Sigmoid colon (tissue), 6 donors: ENCODE measurements at regions not wholly inside any gene's neighbourhood (a gene's known extent, or its start where the extent isn't known, plus 50 kb on each side); places are given as distances from the start of the nearest gene placed in this dataset.

Experiments used
- DNase-seq: peaks from one replicate; pipeline ENCODE4 v3.0.0-alpha.2; 2019
- H3K27ac ChIP-seq, 4 donors: fragments of 200-600 bp; sonication (generic); one replicate each; pipeline ENCODE4 v1.5.1; 2016 to 2019; ENCODE audit warnings: mild to moderate bottlenecking in 1 of 4
- H3K27me3 ChIP-seq, 3 donors: fragments of 200-600 bp; sonication (generic); one replicate each; pipeline ENCODE4 v1.5.1; 2019; ENCODE audit warnings: mild to moderate bottlenecking in 1 of 3
- H3K36me3 ChIP-seq, 4 donors: fragments of 200-600 bp; sonication (generic); one replicate each; pipeline ENCODE4 v1.5.1; 2016 to 2019
- H3K4me1 ChIP-seq, 4 donors: fragments of 200-600 bp; sonication (generic); one replicate each; pipeline ENCODE4 v1.5.1; 2017 to 2019
- H3K4me3 ChIP-seq, 4 donors: fragments of 200-600 bp; sonication (generic); one replicate each; pipeline ENCODE4 v1.5.1; 2017 to 2019; ENCODE audit warnings: mild to moderate bottlenecking in 2 of 4, moderate library complexity in 1 of 4
- H3K9me3 ChIP-seq, 4 donors: fragments of 200-600 bp in 3 of 4; sonication (generic) in 3 of 4; one replicate each; pipeline versions ENCODE4 v1.5.1 to v1.6.1; 2013 to 2019
- CTCF ChIP-seq, 4 experiments: fragments of 450-650 bp in 3 of 4; fragments of 200-600 bp in 1 of 4; IDR thresholded peaks; one replicate each; pipeline ENCODE4 v1.5.1; 2016 to 2019; ENCODE audit warnings: antibody characterized with exemption in 4 of 4, mild to moderate bottlenecking in 3 of 4, moderate library complexity in 2 of 4
- EP300 ChIP-seq, 4 donors: sonication (generic); formaldehyde crosslinking; IDR thresholded peaks; one replicate each; pipeline ENCODE4 v1.6.1; 2017; ENCODE audit warnings: antibody characterized with exemption in 4 of 4
- POLR2A ChIP-seq, 2 donors: fragments of 450-650 bp; IDR thresholded peaks; one replicate each; pipeline ENCODE4 v1.6.1; 2016; ENCODE audit warnings: antibody characterized with exemption in 2 of 2, mild to moderate bottlenecking in 2 of 2, moderate library complexity in 2 of 2
- POLR2AphosphoS5 ChIP-seq, 4 donors: sonication (generic); formaldehyde crosslinking; IDR thresholded peaks; one replicate each; pipeline ENCODE4 v1.6.1; 2017; ENCODE audit warnings: antibody characterized with exemption in 4 of 4
- WGBS, 2 donors: extraction: QIAGEN DNeasy Blood & Tissue Kit; methylation state at CpG; one replicate each; pipeline ENCODE4 v1.1.7; 2013; 5-methylcytosine and 5-hydroxymethylcytosine counted together
- intact Hi-C: fragments of 100-400 bp; cut with DNase I; formaldehyde crosslinking; loops from one replicate; pipeline ENCODE4 v1.15.1; 2023
- donor health status: healthy with polysubstance abuse.
- donor health status: healthy.

GRCh38 chr9:135391759-135392158 is 87.8 kb upstream of the PPP1R26 start:
- Histone ChIP-seq H3K27ac (no peak overlapping the region), H3K4me1 (no peaks in the 10 kb centered on the region), H3K36me3 (no peaks in the 10 kb centered on the region), H3K27me3 (peaks cover 0 to 17% (median 0%) of the 10 kb centered on the region in 3 donors), H3K9me3 (peaks cover 0 to 5% (median 0%) of the 10 kb centered on the region in 4 donors), H3K4me3 (no peak overlapping the region)
- DNase-seq, result no peak
- 79 to 85% methylated on average over 12 of the region's 12 CpGs for WGBS, 2 donors
- TF ChIP-seq POLR2AphosphoS5 (IDR thresholded peaks at IDR 0.05) (no peak), EP300 (IDR thresholded peaks at IDR 0.05) (no peak), POLR2A (IDR thresholded peaks at IDR 0.05) (no peak), CTCF (IDR thresholded peaks at IDR 0.05) (no peak)
- intact Hi-C loops, result no loop called here

- intact Hi-C loops, result no loop called here
- WGBS, 2 donors, result 52 to 58% methylated on average over 9 of the region's 9 CpGs
- no peak for DNase-seq
- Histone ChIP-seq H3K4me1 (no peaks in the 10 kb centered on the region), H3K27ac (no peak overlapping the region), H3K36me3 (no peaks in the 10 kb centered on the region), H3K9me3 (peaks cover 0 to 5% (median 0%) of the 10 kb centered on the region in 4 donors), H3K27me3 (peaks cover 0 to 17% (median 0%) of the 10 kb centered on the region in 3 donors), H3K4me3 (no peak overlapping the region)
- no peak for TF ChIP-seq POLR2A (IDR thresholded peaks at IDR 0.05)
- TF ChIP-seq CTCF (IDR thresholded peaks at IDR 0.05), result no peak
- TF ChIP-seq POLR2AphosphoS5 (IDR thresholded peaks at IDR 0.05), result no peak
- TF ChIP-seq EP300 (IDR thresholded peaks at IDR 0.05), result no peak
These were observed 87.1 kb upstream of the PPP1R26 start for GRCh38 chr9:135392511-135392910.

GRCh38 chr9:135394131-135394530 is 85.5 kb upstream of the PPP1R26 start:
- 79 to 84% methylated on average over 7 of the region's 7 CpGs for WGBS, 2 donors

GRCh38 chr9:135394699-135395645 is 84.6 kb upstream of the PPP1R26 start:
- H3K4me1 ChIP-seq, result no peaks in the 10 kb centered on the region
- no peak overlapping the region for H3K27ac ChIP-seq
- WGBS, 2 donors, result 83 to 93% methylated on average over 5 of the region's 5 CpGs
- H3K27me3 ChIP-seq, result peaks cover 0 to 20% (median 0%) of the 10 kb centered on the region in 3 donors
- TF ChIP-seq POLR2AphosphoS5 (IDR thresholded peaks at IDR 0.05), result no peak
- TF ChIP-seq CTCF (IDR thresholded peaks at IDR 0.05), result no peak
- no peak for TF ChIP-seq EP300 (IDR thresholded peaks at IDR 0.05)
- no peak for TF ChIP-seq POLR2A (IDR thresholded peaks at IDR 0.05)
- intact Hi-C loops, result no loop called here
- peaks cover 0 to 5% (median 0%) of the 10 kb centered on the region in 4 donors for H3K9me3 ChIP-seq
- no peak for DNase-seq
- H3K4me3 ChIP-seq, result no peak overlapping the region
- H3K36me3 ChIP-seq, result no peaks in the 10 kb centered on the region

More at GRCh38 chr9:135394131-135394530, 85.5 kb upstream of the PPP1R26 start:
- intact Hi-C loops, result no loop called here
- Histone ChIP-seq H3K27me3 (peaks cover 0 to 20% (median 0%) of the 10 kb centered on the region in 3 donors), H3K4me1 (no peaks in the 10 kb centered on the region), H3K36me3 (no peaks in the 10 kb centered on the region), H3K9me3 (peaks cover 0 to 5% (median 0%) of the 10 kb centered on the region in 4 donors), H3K27ac (no peak overlapping the region), H3K4me3 (no peak overlapping the region)
- DNase-seq, result no peak
- no peak for TF ChIP-seq POLR2AphosphoS5 (IDR thresholded peaks at IDR 0.05)
- TF ChIP-seq EP300 (IDR thresholded peaks at IDR 0.05), result no peak
- no peak for TF ChIP-seq CTCF (IDR thresholded peaks at IDR 0.05)
- TF ChIP-seq POLR2A (IDR thresholded peaks at IDR 0.05), result no peak
